ENCODE measurements at regions not wholly inside any gene's neighbourhood (a gene's known extent, or its start where the extent isn't known, plus 50 kb on each side); places are given as distances from the start of the nearest gene placed in this dataset.

DNA sequence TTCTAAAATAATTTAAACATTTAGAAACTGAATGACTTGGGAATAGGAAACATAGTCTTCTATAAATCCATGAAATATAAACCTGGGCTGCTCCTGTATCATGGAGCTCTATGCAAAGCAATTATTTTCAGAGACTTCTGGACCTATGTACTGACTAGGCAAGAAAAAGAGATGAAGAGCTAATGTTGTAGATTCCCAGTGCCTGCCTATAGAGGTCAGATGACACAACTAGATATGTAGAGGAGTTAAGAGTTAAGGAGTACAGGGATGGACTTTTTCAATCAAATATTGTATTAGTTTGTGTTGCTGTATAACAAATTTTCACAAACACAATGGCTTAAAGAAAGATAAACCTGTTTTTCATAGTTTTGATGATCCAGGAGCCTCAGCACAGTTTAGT is 1434.5 kb downstream of the KCNT2 start:
- TF ChIP-seq POLR2AphosphoS5 (IDR thresholded peaks at IDR 0.05; ENCODE audit: low read depth, low read length) (no peak), TAF1 (IDR thresholded peaks at IDR 0.05; ENCODE audit: borderline replicate concordance, insufficient read depth, low read length) (no peak), FOXP2 (optimal IDR thresholded peaks at IDR 0.05; ENCODE audit: borderline replicate concordance, extremely low read depth, extremely low read length, insufficient read depth) (no peak), SIN3A (IDR thresholded peaks at IDR 0.05; ENCODE audit: borderline replicate concordance, insufficient read depth, low read length) (no peak)
- TF ChIP-seq, protein P1, sequence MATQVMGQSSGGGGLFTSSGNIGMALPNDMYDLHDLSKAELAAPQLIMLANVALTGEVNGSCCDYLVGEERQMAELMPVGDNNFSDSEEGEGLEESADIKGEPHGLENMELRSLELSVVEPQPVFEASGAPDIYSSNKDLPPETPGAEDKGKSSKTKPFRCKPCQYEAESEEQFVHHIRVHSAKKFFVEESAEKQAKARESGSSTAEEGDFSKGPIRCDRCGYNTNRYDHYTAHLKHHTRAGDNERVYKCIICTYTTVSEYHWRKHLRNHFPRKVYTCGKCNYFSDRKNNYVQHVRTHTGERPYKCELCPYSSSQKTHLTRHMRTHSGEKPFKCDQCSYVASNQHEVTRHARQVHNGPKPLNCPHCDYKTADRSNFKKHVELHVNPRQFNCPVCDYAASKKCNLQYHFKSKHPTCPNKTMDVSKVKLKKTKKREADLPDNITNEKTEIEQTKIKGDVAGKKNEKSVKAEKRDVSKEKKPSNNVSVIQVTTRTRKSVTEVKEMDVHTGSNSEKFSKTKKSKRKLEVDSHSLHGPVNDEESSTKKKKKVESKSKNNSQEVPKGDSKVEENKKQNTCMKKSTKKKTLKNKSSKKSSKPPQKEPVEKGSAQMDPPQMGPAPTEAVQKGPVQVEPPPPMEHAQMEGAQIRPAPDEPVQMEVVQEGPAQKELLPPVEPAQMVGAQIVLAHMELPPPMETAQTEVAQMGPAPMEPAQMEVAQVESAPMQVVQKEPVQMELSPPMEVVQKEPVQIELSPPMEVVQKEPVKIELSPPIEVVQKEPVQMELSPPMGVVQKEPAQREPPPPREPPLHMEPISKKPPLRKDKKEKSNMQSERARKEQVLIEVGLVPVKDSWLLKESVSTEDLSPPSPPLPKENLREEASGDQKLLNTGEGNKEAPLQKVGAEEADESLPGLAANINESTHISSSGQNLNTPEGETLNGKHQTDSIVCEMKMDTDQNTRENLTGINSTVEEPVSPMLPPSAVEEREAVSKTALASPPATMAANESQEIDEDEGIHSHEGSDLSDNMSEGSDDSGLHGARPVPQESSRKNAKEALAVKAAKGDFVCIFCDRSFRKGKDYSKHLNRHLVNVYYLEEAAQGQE (IDR thresholded peaks at IDR 0.05; ENCODE audit: insufficient read depth in 1 of 2, low read depth in 2 of 2, low read length in 2 of 2): no peak

DNA sequence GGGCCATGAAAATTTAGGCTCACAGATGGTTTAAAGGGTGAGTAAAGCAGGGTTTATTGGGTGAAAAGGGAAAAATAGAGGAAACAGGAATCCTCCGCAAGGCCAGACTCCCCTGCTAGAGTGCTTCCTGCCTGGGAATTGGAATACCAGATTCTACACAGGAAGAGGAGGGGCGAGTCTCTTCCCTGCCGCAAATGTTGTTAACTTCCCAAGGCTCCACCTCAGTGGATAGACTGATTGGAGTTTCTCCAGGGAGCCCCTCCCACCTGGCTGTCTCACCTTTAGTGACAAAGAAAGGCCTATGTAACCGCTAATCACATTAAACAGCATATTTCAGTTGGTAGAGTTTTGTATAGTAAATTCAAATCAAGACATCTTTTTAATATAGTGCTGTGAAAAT is 1450.1 kb downstream of the KCNT2 start:
- TF ChIP-seq FOXP2 (optimal IDR thresholded peaks at IDR 0.05; ENCODE audit: borderline replicate concordance, extremely low read depth, extremely low read length, insufficient read depth) (no peak), SIN3A (IDR thresholded peaks at IDR 0.05; ENCODE audit: borderline replicate concordance, insufficient read depth, low read length) (no peak), TAF1 (IDR thresholded peaks at IDR 0.05; ENCODE audit: borderline replicate concordance, insufficient read depth, low read length) (no peak), POLR2AphosphoS5 (IDR thresholded peaks at IDR 0.05; ENCODE audit: low read depth, low read length) (no peak)
- TF ChIP-seq, protein P1 (IDR thresholded peaks at IDR 0.05; ENCODE audit: insufficient read depth in 1 of 2, low read depth in 2 of 2, low read length in 2 of 2): no peak

DNA sequence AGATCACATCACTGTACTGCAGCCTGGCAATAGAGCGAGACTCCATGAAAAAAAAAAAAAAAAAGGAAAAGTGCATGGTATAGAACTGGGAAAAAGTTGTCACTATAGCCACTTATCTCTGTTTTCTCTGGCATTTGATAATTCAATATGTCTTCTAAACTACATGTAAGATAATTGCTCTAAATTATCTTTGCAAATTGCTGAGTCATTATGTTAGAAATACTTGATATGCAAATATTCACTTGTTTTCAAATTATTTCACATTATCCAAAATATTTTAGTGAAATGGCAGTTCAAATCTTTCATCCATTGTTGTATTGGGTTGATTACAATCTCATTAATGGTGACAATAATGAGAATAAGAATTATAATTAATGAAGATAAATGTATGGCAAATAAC is 1455.1 kb downstream of the KCNT2 start:
- no peak for TF ChIP-seq SIN3A (IDR thresholded peaks at IDR 0.05; ENCODE audit: borderline replicate concordance, insufficient read depth, low read length)
- TF ChIP-seq FOXP2 (optimal IDR thresholded peaks at IDR 0.05; ENCODE audit: borderline replicate concordance, extremely low read depth, extremely low read length, insufficient read depth): no peak
- TF ChIP-seq TAF1 (IDR thresholded peaks at IDR 0.05; ENCODE audit: borderline replicate concordance, insufficient read depth, low read length): no peak
- TF ChIP-seq, protein P1 (IDR thresholded peaks at IDR 0.05; ENCODE audit: insufficient read depth in 1 of 2, low read depth in 2 of 2, low read length in 2 of 2): no peak
- no peak for TF ChIP-seq POLR2AphosphoS5 (IDR thresholded peaks at IDR 0.05; ENCODE audit: low read depth, low read length)

DNA sequence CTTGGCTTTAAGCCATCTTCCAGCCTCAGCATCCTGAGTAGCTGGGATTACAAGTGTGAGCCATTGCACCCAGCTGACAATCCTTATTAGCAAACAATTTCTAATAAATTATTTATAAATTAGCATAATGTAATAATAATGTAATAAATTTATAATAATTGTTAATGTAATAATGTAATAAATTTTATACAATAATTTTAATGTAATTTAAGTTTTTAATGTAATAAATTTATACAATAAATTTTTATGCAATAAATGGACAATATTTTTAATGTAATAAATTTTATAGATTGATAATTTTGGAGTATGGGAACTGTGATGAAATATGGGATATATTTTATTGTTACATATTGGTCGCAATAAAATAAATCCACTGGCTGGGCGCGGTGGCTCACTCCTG is 1457.5 kb downstream of the KCNT2 start:
- TF ChIP-seq TAF1 (IDR thresholded peaks at IDR 0.05; ENCODE audit: borderline replicate concordance, insufficient read depth, low read length) (no peak), POLR2AphosphoS5 (IDR thresholded peaks at IDR 0.05; ENCODE audit: low read depth, low read length) (no peak), SIN3A (IDR thresholded peaks at IDR 0.05; ENCODE audit: borderline replicate concordance, insufficient read depth, low read length) (no peak), FOXP2 (optimal IDR thresholded peaks at IDR 0.05; ENCODE audit: borderline replicate concordance, extremely low read depth, extremely low read length, insufficient read depth) (no peak)
- TF ChIP-seq, protein P1 (IDR thresholded peaks at IDR 0.05; ENCODE audit: insufficient read depth in 1 of 2, low read depth in 2 of 2, low read length in 2 of 2): no peak

DNA sequence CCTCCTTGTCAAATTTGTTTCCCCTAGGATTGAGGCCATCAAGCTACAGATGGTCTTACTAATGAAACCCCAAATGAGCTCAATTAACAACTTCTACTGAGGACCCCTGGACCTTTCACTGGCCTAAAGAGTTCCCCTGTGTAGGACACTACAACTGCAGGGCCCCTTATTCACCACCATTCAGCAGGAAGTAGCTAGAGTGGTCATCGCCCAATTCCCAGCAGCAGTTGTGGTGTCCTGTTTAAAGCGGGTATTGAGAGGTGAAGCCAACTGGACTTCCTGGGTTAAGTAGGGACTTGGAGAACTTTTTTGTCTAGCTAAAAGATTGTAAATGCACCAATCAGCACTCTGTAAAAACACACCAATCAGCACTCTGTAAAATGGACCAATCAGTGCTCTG is 1466.9 kb downstream of the KCNT2 start:
- TF ChIP-seq POLR2AphosphoS5 (IDR thresholded peaks at IDR 0.05; ENCODE audit: low read depth, low read length) (no peak), SIN3A (IDR thresholded peaks at IDR 0.05; ENCODE audit: borderline replicate concordance, insufficient read depth, low read length) (no peak), TAF1 (IDR thresholded peaks at IDR 0.05; ENCODE audit: borderline replicate concordance, insufficient read depth, low read length) (no peak), FOXP2 (optimal IDR thresholded peaks at IDR 0.05; ENCODE audit: borderline replicate concordance, extremely low read depth, extremely low read length, insufficient read depth) (no peak)
- TF ChIP-seq, protein P1 (IDR thresholded peaks at IDR 0.05; ENCODE audit: insufficient read depth in 1 of 2, low read depth in 2 of 2, low read length in 2 of 2): no peak
